Astrocyte of the spinal cord (primary cell): ENCODE measurements at regions not wholly inside any gene's neighbourhood (a gene's known extent, or its start where the extent isn't known, plus 50 kb on each side); places are given as distances from the start of the nearest gene placed in this dataset.

Experiments
- DNase-seq: peaks from one replicate; pipeline ENCODE4 v3.0.0; 2011; ENCODE audit warnings: low read depth, low spot score
- H3K4me3 ChIP-seq: 2 replicates; pipeline ENCODE4 v1.5.1; 2011; ENCODE audit warnings: low read depth, mild to moderate bottlenecking, low read length, moderate library complexity
- in situ Hi-C: cut with HindIII; loops from 2 replicates; pipeline ENCODE4 v1.10.0; 2017; ENCODE audit warnings: low sequenced_read_pairs
- TF ChIP-seq, protein P1 (sequence below): IDR thresholded peaks from 2 replicates; pipeline ENCODE4 v1.5.1; 2012; ENCODE audit warnings: low read depth, mild to moderate bottlenecking, low read length, inconsistent platforms

- TF ChIP-seq, protein P1, sequence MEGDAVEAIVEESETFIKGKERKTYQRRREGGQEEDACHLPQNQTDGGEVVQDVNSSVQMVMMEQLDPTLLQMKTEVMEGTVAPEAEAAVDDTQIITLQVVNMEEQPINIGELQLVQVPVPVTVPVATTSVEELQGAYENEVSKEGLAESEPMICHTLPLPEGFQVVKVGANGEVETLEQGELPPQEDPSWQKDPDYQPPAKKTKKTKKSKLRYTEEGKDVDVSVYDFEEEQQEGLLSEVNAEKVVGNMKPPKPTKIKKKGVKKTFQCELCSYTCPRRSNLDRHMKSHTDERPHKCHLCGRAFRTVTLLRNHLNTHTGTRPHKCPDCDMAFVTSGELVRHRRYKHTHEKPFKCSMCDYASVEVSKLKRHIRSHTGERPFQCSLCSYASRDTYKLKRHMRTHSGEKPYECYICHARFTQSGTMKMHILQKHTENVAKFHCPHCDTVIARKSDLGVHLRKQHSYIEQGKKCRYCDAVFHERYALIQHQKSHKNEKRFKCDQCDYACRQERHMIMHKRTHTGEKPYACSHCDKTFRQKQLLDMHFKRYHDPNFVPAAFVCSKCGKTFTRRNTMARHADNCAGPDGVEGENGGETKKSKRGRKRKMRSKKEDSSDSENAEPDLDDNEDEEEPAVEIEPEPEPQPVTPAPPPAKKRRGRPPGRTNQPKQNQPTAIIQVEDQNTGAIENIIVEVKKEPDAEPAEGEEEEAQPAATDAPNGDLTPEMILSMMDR = no peak
- no peak for DNase-seq
- H3K4me3 ChIP-seq = no peak overlapping the region
- in situ Hi-C loops = no loop called here
Observed at GRCh38 chr3:27779176-27779575, 57.1 kb upstream of the EOMES start.

GRCh38 chr3:27789420-27789819 is 67.3 kb upstream of the EOMES start:
- no peak for DNase-seq

GRCh38 chr3:27791956-27792355 is 69.8 kb upstream of the EOMES start:
- no peak for DNase-seq
- in situ Hi-C loops = no loop called here
- TF ChIP-seq, protein P1 = no peak

More at GRCh38 chr3:27789420-27789819, 67.3 kb upstream of the EOMES start:
- TF ChIP-seq, protein P1 = no peak
- in situ Hi-C loops = no loop called here
- no peak overlapping the region for H3K4me3 ChIP-seq

DNA sequence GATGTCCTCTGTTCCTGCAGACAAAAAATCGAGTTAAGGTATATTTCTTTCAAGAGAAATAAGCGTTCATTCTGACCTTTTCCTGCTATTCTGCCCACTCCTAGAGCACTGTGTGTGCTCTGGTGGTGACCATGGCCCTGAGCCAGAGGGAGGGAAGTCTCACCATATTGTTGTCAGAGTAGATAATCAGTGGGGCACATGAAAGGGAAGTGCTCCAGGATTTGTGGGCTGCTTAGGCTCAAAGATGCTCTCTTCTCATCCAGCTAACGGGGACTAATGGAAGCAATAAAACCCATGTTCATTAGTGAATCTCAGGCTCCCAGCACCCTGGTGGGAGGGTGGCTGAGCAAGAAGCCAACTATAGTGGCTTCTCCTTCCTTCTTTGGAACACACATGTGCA is 70.7 kb upstream of the EOMES start:
- TF ChIP-seq, protein P1 = no peak
- no peak for DNase-seq
- in situ Hi-C loops = no loop called here
- H3K4me3 ChIP-seq = no peak overlapping the region

More at GRCh38 chr3:27791956-27792355, 69.8 kb upstream of the EOMES start:
- no peak overlapping the region for H3K4me3 ChIP-seq

- no peak for DNase-seq
- in situ Hi-C loops = no loop called here
- H3K4me3 ChIP-seq = no peak overlapping the region
- TF ChIP-seq, protein P1 = no peak
Observed at GRCh38 chr3:27794211-27794610, 72.1 kb upstream of the EOMES start.

DNA sequence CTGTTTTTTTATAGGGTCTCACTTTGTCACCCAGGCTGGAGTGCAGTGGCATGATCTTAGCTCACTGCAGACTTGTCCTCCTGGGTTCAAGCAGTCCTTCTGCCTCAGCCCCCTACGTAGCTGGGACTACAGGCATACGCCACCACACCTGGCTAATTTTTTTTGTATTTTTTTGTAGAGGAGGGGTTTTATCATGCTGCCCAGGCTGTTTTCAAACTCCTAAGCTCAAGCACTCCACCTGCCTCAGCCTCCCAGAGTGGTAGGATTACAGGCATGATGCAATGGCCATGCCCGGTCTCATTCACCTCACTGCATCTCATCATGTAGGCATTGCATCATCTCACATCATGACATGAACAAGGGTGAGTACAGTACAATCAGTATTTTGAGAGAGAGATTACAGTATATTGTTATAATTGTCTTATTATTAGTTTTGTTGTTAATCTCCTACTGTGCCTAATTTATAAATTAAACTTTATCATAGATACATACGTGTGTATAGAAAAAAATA is 74.3 kb upstream of the EOMES start:
- in situ Hi-C loops = no loop called here

More for the DNA sequence above, 74.3 kb upstream of the EOMES start:
- TF ChIP-seq, protein P1 = no peak
- DNase-seq = no peak
- H3K4me3 ChIP-seq = no peak overlapping the region
